HEK293 (cell line): ENCODE measurements at regions not wholly inside any gene's neighbourhood (a gene's known extent, or its start where the extent isn't known, plus 50 kb on each side); places are given as distances from the start of the nearest gene placed in this dataset.

Experiments used
- IKZF3 ChIP-seq: fragments of 450-650 bp; IDR thresholded peaks from 2 replicates; pipeline ENCODE4 v1.5.0; 2018; ENCODE audit warnings: missing biosample characterization, mild to moderate bottlenecking, missing genetic modification characterization, moderate library complexity
- ZBTB17 ChIP-seq: fragments of 450-650 bp; formaldehyde crosslinking; IDR thresholded peaks from 2 replicates; pipeline ENCODE4 v1.5.1; 2016; ENCODE audit warnings: missing biosample characterization, missing genetic modification characterization
- ZNF10 ChIP-seq: fragments of 450-650 bp; formaldehyde crosslinking; IDR thresholded peaks from 2 replicates; pipeline ENCODE4 v1.5.1; 2017; ENCODE audit warnings: missing biosample characterization, missing genetic modification characterization
- ZNF138 ChIP-seq: fragments of 450-650 bp; formaldehyde crosslinking; IDR thresholded peaks from 2 replicates; pipeline ENCODE4 v1.5.1; 2016; ENCODE audit warnings: missing biosample characterization, missing genetic modification characterization, borderline replicate concordance
- ZNF157 ChIP-seq: fragments of 450-650 bp; formaldehyde crosslinking; IDR thresholded peaks from 2 replicates; pipeline ENCODE4 v1.5.1; 2016; ENCODE audit warnings: missing biosample characterization, missing genetic modification characterization
- ZNF169 ChIP-seq: fragments of 450-650 bp; formaldehyde crosslinking; IDR thresholded peaks from 2 replicates; pipeline ENCODE4 v1.5.1; 2016; ENCODE audit warnings: missing biosample characterization, missing genetic modification characterization
- ZNF311 ChIP-seq: fragments of 450-650 bp; formaldehyde crosslinking; IDR thresholded peaks from 2 replicates; pipeline ENCODE4 v1.5.1; 2017; ENCODE audit warnings: missing biosample characterization, missing genetic modification characterization, borderline replicate concordance
- ZNF423 ChIP-seq: fragments of 450-650 bp; formaldehyde crosslinking; IDR thresholded peaks from 2 replicates; pipeline ENCODE4 v1.5.1; 2016; ENCODE audit warnings: missing biosample characterization, missing genetic modification characterization
- ZNF747 ChIP-seq: fragments of 450-650 bp; formaldehyde crosslinking; IDR thresholded peaks from 2 replicates; pipeline ENCODE4 v1.5.1; 2016; ENCODE audit warnings: missing biosample characterization, missing genetic modification characterization
- ZNF777 ChIP-seq: fragments of 450-650 bp; formaldehyde crosslinking; IDR thresholded peaks from 2 replicates; pipeline ENCODE4 v1.5.1; 2017; ENCODE audit warnings: missing biosample characterization, missing genetic modification characterization, borderline replicate concordance
- ZSCAN16 ChIP-seq: fragments of 450-650 bp; formaldehyde crosslinking; IDR thresholded peaks from 2 replicates; pipeline ENCODE4 v1.5.1; 2016; ENCODE audit warnings: missing biosample characterization, missing genetic modification characterization
- TF ChIP-seq, protein P1 (sequence below): fragments of 450-650 bp; formaldehyde crosslinking; IDR thresholded peaks from 2 replicates; pipeline ENCODE4 v1.5.1; 2016; ENCODE audit warnings: missing biosample characterization, missing genetic modification characterization
- TF ChIP-seq, protein P2 (sequence below): fragments of 450-650 bp; formaldehyde crosslinking; IDR thresholded peaks from 2 replicates; pipeline ENCODE4 v1.5.1; 2016; ENCODE audit warnings: missing biosample characterization, missing genetic modification characterization, low read depth

DNA sequence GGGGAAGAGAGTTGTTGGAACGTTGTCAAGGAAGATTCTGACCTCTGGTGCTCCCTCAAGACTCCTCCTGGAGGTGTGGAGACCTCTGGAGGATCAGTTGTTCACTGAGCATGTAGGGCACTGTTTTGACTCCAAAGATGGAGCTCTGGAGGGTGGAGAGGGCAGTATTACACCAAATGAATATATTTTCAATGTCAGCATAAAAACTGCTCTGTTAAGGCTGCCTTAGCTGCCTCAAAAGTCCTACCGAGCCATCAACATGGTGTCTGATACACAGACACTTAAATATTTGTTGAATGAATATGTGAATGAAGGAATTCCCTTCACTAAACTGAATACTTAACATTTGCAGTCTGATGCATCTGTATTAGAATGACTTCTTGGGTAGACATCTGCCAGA lies 144.2 kb upstream of the SPON1 start:
- TF ChIP-seq, protein P1, sequence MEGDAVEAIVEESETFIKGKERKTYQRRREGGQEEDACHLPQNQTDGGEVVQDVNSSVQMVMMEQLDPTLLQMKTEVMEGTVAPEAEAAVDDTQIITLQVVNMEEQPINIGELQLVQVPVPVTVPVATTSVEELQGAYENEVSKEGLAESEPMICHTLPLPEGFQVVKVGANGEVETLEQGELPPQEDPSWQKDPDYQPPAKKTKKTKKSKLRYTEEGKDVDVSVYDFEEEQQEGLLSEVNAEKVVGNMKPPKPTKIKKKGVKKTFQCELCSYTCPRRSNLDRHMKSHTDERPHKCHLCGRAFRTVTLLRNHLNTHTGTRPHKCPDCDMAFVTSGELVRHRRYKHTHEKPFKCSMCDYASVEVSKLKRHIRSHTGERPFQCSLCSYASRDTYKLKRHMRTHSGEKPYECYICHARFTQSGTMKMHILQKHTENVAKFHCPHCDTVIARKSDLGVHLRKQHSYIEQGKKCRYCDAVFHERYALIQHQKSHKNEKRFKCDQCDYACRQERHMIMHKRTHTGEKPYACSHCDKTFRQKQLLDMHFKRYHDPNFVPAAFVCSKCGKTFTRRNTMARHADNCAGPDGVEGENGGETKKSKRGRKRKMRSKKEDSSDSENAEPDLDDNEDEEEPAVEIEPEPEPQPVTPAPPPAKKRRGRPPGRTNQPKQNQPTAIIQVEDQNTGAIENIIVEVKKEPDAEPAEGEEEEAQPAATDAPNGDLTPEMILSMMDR (tag by site-specific recombination), result no peak
- no peak for TF ChIP-seq ZBTB17 (tag by site-specific recombination)
- no peak for TF ChIP-seq ZNF169
- TF ChIP-seq ZNF157 (tag by site-specific recombination), result no peak
- TF ChIP-seq, protein P2, sequence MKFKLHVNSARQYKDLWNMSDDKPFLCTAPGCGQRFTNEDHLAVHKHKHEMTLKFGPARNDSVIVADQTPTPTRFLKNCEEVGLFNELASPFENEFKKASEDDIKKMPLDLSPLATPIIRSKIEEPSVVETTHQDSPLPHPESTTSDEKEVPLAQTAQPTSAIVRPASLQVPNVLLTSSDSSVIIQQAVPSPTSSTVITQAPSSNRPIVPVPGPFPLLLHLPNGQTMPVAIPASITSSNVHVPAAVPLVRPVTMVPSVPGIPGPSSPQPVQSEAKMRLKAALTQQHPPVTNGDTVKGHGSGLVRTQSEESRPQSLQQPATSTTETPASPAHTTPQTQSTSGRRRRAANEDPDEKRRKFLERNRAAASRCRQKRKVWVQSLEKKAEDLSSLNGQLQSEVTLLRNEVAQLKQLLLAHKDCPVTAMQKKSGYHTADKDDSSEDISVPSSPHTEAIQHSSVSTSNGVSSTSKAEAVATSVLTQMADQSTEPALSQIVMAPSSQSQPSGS, result no peak
- no peak for TF ChIP-seq IKZF3 (tag by site-specific recombination)
- no peak for TF ChIP-seq ZNF777 (tag by site-specific recombination)
- TF ChIP-seq ZNF138, result no peak
- no peak for TF ChIP-seq ZSCAN16 (tag by site-specific recombination)
- TF ChIP-seq ZNF10, result no peak
- no peak for TF ChIP-seq ZNF747 (tag by site-specific recombination)
- TF ChIP-seq ZNF311, result no peak
- TF ChIP-seq ZNF423 (tag by site-specific recombination), result no peak
